HG02970 (cell line): ENCODE measurements at regions not wholly inside any gene's neighbourhood (a gene's known extent, or its start where the extent isn't known, plus 50 kb on each side); places are given as distances from the start of the nearest gene placed in this dataset.
"Not testable (repeated sequence)": the region's sequence is repeated elsewhere in the genome, so short reads cannot be mapped to it uniquely, and the experiment has no call there.

Experiments used
- ATAC-seq: cut with Tn5 transposase; IDR thresholded peaks from one replicate; pipeline ENCODE4 v1.9.1; 2021; ENCODE audit warnings: mild to moderate bottlenecking, moderate library complexity, moderate number of reproducible peaks; ENCODE audit not compliant: unreplicated experiment, low FRiP score

DNA sequence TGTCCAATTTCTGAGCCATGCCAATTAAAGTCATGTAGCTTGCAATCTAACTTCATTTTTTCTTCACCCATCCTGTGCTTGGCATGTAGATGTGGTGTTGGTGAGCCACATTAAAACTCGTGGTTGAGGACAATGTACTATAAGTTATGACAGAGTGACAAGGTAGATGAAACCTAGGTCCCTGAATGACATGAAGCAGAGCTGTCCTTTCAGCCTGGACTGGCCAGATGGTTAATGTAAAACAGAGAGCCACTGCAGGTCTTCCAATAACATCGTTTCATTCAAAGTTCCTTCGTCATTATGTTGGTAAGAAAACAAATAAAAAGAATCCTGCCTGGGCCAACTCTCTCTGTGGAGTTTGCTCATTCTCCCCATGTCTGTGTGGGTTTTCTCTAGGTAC is 856.5 kb upstream of the SEMA6A start:
- no peak for ATAC-seq

DNA sequence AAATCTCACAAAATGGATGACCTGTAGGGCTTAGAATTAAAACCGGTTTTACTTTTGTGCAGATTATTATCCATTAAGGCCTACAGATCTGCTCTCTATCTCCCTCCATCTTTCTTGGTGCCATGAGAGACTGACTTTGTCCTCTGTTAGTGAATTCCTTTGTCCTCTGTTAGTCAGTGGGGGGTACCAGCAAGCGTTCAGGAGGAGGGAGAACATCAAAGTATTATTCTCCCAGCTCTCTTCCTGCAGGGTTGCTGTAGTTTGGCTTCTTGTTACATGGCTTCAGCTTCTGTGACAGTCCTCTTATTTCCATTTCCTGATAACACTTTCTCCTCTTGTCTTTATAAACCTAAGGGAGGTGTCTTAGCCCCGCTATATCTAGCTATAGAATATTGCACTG is 850.5 kb upstream of the SEMA6A start:
- no peak for ATAC-seq

DNA sequence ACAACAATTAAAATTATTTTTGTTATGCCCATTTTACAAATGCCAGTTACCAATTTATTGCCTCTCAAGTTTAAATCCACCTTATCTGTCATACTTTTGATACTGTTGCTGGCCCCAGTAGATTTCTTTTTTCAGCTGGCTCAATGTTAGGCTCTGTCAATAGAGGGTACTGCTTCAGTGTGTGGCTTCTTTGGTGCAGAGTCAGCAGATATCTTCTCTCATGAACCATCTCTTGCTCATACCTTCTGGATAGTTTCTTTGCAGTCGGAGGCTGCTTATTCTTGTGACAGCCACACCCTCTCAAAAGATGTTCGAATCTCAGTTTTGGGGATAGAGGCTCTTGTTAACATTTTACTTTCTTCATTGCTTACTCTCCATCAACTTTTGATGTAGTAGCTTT is 849.9 kb upstream of the SEMA6A start:
- no peak for ATAC-seq

DNA sequence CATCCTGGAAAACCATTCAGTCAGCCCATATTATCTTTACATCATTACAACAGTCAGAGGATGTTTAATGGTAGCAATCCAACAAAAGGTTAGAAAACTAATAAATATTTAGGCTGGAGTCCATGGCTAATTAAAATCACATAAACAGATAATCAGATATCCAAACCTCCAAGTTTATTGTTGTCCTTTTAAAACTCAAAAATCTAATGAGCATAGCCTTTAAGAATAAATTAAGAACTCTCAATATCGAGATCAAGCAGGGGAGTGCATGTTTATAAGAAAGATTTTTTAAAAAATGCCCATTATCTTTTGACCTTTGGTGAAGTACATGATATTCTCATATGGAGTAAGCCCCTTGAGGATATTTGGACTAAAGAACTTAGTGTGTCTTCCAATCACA is 842.9 kb upstream of the SEMA6A start:
- ATAC-seq = no peak

DNA sequence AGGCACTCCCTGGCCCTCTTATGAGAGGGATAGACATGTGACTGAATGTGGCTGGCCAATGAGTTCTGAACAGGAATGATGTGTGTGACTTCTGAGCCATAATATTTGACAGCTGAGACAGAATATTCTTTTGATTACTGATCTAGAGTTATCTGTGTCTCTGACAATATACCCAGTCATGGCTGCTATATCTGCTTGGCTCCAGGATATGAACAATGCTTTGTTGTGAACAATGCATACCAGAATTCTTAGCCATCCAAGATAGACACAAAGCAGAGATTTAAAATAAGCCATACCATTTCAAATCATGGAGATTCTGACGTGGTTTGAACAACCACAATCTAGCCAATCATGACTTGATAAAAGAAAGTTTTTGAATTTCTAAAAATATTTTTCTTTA is 840.3 kb upstream of the SEMA6A start:
- no peak for ATAC-seq

DNA sequence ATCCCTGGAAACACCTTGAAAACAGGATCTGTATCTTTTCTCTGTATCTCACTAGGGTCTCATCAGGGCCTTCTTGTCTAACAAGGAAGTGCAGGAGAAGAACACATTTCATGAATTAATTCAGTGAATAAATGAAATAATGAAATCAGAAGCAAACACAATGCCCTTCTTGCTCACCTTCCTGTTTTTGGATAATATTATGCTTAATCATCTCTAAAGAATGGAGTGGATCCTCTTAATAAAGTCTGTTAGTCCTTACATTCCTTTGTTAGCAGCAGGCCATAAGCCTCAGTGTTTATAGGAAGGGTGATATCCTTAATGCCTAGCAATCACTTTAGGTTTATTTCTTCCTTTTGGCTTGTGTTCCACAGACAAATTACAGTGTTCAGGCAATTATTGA is 837.1 kb upstream of the SEMA6A start:
- no peak for ATAC-seq

DNA sequence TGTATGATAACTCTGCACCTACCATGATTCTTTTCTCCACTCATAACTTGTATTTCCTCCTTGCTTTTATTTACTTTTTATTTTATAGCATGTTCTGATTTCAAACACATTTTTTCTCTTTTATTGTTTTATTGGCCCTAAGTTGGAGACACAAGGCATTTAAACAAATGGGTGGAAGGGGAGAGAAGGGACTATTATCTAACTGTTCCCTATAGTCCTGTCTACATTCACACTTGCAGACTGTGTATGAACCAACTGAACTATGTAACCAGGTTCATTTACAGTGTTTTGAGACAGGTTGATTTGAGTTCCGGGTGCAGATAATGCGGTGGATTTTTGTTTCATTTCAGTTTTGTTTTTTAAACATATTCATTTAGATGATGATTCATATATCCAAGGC is 830.6 kb upstream of the SEMA6A start:
- no peak for ATAC-seq

DNA sequence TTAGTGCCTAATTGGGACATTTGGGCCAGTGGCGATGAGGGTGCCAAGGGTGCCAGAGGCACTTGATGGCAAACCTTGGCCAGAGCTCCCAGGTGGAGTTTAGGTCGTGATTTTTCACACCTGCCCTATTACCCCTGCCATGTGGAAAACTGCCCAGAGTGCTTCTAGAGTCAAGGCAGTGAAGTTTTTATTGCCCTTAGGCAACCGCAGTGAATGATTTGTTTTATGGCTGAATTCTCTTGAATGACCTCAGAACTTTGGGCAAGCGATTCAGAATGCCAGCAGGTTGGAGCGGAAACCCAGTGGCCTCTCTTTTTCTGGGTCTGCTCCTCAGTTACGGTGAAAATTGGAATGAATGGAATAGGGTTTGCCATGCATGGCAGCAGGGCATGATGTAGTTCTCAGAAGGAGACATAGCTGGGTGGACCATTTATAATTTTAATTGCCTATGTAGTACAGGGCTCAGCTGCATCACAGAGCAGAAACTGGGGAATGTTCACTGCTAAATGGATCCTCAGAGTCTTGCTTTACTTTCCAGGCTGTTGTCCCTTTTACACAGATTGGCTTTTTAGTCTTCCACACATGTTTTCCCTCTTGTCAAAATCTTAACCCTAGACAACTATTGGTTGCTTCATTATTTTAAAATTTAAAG is 820.0 kb upstream of the SEMA6A start:
- ATAC-seq = no peak

DNA sequence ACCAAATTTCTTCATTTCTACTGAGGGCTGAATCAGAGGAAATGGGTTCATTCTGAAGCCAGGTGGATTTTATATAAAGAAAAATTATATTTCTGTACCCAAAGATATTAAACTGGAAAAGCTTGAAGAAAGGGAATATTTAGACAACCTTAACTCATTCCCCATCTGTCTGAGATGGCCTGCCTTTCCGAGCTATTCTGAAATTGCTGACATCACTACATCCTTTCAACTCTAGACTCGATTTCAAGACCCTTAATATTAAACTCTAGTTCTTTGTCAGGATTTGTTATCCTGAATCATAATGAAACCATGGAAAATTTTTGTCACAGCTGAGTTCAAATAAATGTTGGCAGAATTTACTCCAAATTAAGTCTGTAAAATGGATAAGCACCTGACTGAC is 818.5 kb upstream of the SEMA6A start:
- ATAC-seq = no peak

DNA sequence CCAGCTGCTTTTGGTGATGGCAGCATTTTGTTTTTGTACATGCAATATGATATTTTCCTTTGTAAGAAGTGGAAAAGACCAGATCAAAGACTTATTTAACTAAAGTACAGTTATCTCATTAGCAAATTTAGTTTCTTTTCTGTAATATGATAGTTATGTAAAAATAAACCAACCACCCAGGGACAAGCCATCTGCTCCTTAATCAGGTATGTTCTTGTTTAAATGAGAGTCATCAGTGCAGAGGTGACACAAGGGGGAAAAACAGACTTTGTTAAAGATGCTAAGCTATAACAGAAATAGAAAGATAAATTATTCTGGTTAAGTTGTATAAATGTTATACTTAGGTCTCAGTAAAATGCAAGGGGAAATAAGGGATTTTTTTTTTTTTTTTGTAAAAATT is 805.7 kb upstream of the SEMA6A start:
- ATAC-seq = no peak

DNA sequence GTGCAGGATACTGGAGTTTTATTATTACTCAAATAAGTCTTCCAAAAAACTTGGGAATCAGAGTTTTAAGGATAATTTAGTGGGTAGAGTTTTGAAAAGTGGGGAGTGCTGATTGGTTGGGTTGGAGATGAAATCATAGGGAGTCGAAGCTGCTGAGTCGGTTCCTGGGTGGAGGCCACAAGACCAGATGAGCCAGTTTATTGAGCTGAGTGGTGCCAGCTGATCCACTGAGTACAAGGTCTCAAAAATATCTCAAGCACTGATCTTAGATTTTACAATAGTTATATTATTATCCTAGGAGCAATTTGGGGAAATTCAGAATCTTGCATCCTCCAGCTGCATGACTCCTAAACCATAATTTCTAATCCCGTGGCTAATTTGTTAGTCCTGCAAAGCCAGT is 804.9 kb upstream of the SEMA6A start:
- no peak for ATAC-seq

DNA sequence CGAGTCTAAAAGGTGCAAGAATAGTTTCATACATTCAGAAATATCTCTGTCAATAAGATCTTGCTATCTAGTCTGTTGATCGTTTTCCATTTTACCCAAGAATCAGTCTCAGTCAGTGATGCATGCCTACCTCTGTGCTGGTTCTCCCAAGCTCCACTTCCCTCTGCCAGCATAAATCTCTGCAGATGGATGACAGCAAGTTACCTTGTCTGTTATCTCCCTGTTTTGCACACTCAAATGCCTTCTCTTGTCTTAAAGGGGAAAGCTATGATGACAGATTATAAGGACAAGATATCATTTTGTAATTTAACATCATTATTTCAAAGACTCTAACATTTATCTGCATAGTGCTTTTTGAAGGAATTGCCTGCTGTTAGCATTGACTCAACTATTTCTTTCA is 802.1 kb upstream of the SEMA6A start:
- no peak for ATAC-seq

DNA sequence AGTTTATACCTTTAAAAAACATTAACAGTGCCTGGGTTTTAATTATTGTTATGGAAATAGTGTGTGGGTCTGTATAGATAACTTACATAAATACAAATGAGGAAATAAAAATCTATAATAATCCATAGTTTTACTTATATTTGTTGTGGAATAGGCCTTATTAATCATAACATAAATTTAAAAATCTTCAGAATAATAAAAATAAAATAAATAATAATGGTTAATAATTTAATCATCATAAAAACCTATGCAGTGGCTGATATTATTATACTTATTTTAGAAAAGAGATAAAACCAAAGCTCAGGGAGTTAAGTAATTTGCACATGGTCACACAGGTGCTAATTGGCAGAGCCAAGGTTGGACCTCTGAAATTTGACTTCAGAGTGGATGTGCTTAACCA is 785.3 kb upstream of the SEMA6A start:
- no peak for ATAC-seq

DNA sequence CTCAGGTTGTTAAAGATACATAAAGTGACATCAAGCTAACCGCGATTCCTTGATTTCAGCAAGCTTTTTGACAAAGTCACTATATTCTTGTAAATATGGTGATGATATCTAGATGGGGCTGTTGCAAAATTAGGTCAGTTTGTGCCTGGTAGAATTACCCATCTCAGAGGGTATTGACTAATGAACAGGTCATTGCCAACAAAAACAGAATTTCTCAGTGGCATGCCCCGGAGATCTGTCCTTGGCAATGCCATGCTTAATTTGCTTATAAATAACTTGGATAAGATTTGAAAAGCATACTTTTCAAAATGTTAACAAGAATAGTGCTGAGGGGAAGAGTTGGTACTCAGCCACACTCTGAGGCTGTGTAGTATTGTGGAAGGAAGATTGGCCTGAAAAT is 783.3 kb upstream of the SEMA6A start:
- ATAC-seq = no peak

DNA sequence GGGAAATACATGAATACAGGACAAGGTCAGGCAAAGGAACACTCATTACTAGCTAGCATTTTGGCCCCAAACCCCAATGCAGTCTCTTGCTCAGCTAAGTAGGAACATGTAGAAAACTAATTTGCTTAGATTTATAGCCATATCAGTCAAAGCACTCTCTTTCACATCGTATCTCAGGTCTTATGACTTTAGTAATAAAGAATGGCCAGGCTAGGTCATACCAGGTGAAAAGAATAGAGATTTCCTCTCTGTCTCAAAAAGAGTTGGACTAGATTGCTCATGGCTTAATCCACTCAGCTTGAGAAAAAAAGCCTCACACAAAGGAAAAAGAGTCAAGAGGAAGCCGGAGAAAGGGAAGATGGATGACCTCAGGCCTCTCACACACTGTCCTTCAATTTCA is 772.7 kb upstream of the SEMA6A start:
- ATAC-seq = no peak

DNA sequence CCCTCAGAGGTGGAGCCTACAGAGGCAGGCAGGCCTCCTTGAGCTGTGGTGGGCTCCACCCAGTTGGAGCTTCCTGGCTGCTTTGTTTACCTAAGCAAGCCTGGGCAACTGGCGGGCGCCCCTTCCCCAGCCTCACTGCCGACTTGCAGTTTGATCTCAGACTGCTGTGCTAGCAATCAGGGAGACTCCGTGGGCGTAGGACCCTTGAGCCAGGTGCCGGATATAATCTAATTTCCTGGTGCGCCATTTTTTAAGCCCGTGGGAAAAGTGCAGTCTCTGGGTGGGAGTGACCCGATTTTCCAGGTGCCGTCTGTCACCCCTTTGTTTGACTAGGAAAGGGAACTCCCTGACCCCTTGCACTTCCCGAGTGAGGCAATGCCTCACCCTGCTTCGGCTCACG is 769.1 kb upstream of the SEMA6A start:
- not testable (repeated sequence) for ATAC-seq

DNA sequence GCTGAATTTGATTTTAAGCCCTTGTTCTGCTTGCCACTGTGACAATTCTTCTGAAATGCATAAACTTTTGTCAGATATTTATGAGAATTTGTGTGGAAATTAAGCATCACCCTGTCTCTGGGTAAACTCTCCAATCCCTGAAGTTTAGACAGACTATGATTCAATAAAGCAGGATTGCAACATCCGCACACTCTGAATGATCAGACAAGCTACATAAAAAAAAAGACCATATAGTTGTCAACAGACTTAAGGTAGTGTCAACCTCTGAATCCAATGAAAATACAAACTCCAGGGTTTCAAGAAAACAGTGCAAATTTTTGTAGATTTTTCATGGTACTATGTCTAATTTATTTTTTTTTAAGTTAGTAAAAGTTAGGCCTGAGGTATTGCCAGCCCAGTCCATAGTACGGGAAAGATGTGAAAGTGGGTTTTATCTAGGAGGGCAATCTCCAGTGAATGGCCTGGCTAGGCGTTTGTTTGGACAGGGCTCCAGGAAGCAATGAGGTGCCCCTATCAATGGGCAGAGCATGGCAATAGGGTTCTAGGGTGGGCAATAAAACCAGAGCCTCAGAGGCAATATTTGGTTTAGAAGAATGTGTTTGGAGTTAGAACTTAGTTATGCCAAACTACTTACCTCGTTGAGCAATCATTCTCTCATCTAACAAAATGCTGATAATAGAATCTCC is 762.6 kb upstream of the SEMA6A start:
- ATAC-seq = no peak

DNA sequence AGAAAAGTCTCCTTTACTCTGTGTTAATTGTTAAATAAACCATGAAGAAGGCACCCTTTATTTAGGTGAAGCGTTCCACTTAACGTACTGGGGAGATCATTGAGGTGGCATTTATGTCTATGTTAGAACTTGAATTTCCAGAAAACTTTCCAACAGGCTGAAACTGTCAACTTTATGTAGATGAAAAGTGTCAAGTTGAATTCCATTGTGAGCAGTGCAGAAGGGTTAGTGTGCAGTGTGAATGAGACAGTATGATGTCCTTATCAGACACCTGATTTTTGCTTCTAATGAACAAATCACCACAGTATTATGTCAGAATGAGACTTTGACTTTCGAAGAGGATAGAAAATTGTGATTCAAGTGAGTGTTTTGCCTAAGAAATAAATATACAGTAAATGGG is 761.6 kb upstream of the SEMA6A start:
- no peak for ATAC-seq

DNA sequence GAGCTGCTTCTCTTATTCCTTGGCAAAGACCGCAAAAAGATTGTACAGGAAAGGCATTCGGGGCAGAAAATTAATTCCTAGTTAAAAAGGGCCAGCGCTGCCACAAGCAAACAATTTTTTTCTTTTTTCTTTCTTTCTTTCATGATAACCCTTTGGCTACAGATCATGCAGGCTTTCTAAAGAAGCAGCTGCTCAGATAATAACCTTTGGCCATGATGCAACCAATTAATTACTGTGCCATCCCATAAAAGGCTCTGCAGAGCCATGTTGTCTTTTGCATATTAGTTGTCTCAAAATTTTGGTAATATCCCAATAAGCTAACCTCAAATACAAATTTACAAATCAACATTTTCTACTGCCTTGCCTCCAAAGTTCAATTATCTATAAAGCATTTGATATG is 758.4 kb upstream of the SEMA6A start:
- no peak for ATAC-seq

DNA sequence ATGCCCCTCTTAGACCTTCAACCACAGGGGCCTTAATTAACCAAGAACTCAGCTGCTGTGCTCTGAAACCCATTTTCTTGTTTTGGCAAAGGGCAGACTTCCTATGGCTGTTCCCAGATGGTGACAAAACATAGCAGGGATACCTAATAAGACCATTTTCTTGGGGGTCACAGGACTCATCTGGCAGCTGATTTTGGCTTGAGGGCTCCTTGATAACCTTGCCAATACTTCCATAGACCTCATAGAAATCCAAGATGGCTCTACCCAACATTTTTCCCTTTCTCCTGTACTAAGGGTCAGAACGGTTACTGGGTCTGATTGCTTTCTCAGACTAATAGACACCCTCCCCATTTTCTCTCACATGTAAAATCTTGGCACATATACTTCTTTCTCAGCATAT is 757.7 kb upstream of the SEMA6A start:
- no peak for ATAC-seq

DNA sequence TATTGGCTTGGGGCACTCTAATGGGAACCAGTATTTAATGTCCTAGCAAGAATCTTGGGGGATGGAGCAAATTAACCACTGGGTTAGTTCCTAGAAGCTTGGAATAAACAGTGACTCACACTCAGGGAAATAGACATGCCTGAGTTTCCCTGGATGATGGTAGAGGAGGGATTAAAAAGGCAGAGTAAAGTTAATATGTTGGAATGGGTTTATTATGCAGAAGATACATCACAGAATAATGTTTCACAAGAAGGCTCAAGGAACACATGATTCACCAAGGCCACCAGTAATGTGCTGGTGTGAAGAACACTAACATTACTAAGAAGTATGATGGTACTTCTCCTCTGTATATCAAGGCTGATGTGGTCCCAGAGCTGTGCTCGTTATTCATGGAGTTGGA is 752.9 kb upstream of the SEMA6A start:
- ATAC-seq = no peak

DNA sequence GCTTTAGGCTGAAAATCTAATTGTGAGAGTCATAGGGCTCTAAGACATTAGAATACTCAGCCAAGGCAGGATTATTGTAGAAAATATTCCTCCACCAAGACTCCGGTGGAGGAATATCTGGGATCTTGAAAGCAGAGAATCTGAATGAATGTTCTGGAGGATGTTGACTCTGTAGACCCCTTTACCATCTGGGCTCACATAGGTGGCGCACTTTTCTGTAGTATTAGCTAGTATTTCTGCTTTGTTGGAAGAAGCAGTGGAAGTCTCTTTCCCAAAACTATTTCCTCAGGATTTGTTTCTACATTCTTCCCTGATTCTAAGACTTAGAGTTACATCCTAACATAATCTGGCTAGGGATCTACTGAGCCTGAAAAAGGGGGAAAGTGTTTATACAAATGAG is 752.4 kb upstream of the SEMA6A start:
- no peak for ATAC-seq

DNA sequence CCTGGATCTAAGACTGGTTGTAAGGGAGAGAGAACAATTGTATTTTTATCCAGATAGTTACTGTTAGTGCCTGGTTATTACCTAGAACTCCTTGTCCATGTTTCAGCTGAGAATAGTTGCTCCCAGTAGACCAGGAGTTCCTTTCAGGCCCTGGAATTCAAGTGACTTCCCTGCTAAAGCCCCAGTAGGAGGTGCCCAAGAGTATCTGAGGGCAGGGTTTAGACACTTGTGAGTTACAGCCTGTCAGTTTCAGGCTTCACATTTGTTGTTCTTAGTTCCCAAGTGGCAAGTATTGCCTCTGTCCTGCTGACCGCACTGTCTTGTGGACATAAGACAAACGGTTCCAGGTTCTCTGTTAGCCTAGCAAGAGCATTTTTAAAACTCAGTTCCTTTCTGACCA is 743.9 kb upstream of the SEMA6A start:
- ATAC-seq = no peak
